ENCODE measurements at regions not wholly inside any gene's neighbourhood (a gene's known extent, or its start where the extent isn't known, plus 50 kb on each side); places are given as distances from the start of the nearest gene placed in this dataset.

GRCh38 chr5:168096525-168096924 is 194.9 kb upstream of the WWC1 start:
- TF ChIP-seq POLR2A (IDR thresholded peaks at IDR 0.05; ENCODE audit: low read length), result no peak
- no peak for TF ChIP-seq GATA1 (IDR thresholded peaks at IDR 0.05; ENCODE audit: low read depth, low read length)
